GM19023 (cell line): ENCODE measurements at regions not wholly inside any gene's neighbourhood (a gene's known extent, or its start where the extent isn't known, plus 50 kb on each side); places are given as distances from the start of the nearest gene placed in this dataset.

Experiments used
- ATAC-seq: cut with Tn5 transposase; IDR thresholded peaks from one replicate; pipeline ENCODE4 v1.9.1; 2021; ENCODE audit warnings: mild to moderate bottlenecking, moderate library complexity; ENCODE audit not compliant: unreplicated experiment

DNA sequence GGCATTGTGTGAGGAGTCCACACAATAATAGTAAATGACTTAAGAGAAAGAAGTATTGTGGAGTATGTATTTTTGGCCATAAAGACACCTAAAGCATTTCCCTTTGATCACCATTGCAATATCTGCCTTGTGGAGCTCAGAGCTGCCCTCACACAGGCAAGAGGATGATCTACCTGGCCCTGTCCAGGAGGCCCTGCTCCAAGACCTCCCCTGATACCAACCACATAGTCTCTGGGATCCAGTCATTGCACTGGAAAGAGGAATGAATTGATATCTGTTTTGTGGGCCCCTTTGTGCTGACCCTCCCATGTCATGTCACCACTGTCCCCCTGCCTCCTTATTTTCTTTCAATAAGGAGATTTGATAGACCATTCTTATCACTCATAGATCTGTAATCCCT is 430.6 kb upstream of the TNP1 start:
- no peak for ATAC-seq

- ATAC-seq: no peak
Observed at GRCh38 chr2:217289907-217290280, 430.0 kb upstream of the TNP1 start.

DNA sequence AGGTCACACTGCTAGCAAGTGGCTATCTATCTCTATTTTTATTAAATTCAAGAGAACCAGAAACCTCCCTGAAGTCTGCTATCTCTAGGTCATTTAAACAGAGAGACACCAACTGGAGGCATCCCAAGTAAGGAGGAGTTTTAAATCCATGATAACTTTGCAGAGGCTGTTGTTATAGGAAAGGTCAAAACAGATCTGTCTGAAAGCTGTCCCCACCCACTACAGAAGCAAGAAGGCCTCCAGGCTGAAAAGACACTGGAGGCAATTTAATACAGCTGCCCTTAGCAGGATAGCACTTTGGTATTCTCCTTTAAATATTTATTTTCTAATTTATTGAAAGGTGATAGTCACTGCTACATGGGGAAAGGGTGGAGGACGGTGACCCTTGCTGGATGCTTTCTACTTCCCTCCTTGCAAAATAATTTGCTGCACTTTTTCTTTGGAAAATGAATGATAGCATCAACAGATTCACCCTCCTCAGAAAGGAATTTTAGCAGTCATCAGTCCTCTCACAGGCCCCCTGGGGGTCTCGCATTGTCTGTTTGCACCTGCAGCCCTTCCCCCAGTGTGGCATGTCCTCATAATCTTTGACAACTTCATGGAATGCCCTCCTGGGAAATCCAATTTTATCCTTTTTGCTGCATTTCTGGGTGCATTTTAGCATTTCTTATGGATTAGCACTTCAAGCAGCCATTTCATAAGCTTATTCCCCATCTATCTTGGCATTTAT is 429.5 kb upstream of the TNP1 start:
- no peak for ATAC-seq

GRCh38 chr2:217288472-217289063 is 428.7 kb upstream of the TNP1 start:
- no peak for ATAC-seq

GRCh38 chr2:217286833-217287232 is 427.0 kb upstream of the TNP1 start:
- ATAC-seq: no peak

- ATAC-seq: no peak
Observed at GRCh38 chr2:217285926-217286325, 426.1 kb upstream of the TNP1 start.

GRCh38 chr2:217283460-217283859 is 423.6 kb upstream of the TNP1 start:
- no peak for ATAC-seq

DNA sequence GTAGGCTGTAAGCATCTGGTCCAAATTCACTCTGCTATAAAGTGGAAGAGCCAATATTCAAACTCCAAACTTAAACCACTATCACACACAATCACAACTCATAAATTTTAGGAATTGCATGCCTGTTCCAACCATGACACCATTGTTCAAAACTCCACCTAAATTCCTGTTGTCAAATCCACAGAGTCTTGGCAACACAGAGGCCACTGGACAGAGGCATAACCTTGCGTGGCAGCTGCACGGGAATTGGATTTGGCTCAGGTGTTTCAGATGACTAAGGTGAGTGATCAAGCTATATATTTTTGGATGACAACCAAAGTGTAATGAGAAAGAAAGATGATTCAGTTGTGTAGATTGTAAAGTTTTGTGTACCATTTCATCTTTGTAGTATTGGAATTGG is 422.7 kb upstream of the TNP1 start:
- ATAC-seq: no peak

DNA sequence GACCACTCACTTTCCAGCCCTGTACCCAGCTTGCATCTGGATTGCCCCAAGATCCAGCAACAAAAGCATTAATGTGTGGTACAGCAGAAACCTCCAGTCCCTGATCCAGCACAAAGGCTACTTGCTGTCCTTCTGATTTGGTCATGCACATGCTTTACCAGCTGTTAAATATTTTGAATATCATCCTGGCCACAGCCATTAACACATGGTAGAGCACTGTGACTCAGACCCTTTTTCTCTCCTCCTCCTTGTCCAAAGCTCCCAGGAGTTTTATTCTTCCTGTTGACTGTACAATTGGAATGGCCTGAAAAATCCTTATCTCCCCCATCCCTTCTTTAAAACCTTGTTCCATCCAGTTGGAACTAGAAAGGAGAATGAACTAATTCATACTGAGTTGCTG is 419.7 kb upstream of the TNP1 start:
- ATAC-seq: no peak

- no peak for ATAC-seq
Observed at GRCh38 chr2:217279140-217279539, 419.3 kb upstream of the TNP1 start.

GRCh38 chr2:217277646-217278398 is 418.0 kb upstream of the TNP1 start:
- ATAC-seq: no peak

GRCh38 chr2:217276433-217276832 is 416.6 kb upstream of the TNP1 start:
- no peak for ATAC-seq

GRCh38 chr2:217275091-217275490 is 415.2 kb upstream of the TNP1 start:
- no peak for ATAC-seq

GRCh38 chr2:217274578-217274977 is 414.7 kb upstream of the TNP1 start:
- ATAC-seq: no peak

- no peak for ATAC-seq
Observed at GRCh38 chr2:217273851-217274250, 414.0 kb upstream of the TNP1 start.

GRCh38 chr2:217273162-217273561 is 413.3 kb upstream of the TNP1 start:
- ATAC-seq: no peak

GRCh38 chr2:217271813-217272212 is 411.9 kb upstream of the TNP1 start:
- no peak for ATAC-seq

GRCh38 chr2:217270485-217271121 is 410.7 kb upstream of the TNP1 start:
- no peak for ATAC-seq

GRCh38 chr2:217269701-217270484 is 410.0 kb upstream of the TNP1 start:
- ATAC-seq: no peak

DNA sequence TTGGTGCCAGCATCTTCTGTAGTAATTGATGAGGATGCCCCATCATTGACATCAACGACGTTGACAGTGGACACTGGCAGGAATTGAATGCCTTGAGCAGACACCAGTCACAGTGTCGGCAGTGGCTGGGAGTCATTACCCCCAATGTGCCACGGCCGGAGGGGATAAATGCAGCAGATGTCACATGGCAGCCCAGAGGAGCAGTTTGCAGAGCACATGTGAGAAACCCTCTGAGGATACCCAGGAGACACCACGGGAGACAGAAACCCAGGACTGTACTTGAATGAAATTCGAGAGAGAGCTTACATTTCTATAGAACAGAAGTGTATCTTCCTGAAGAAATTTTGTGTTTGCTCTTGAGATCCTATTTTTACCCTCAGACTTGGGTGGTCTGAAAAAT is 409.1 kb upstream of the TNP1 start:
- ATAC-seq: no peak

DNA sequence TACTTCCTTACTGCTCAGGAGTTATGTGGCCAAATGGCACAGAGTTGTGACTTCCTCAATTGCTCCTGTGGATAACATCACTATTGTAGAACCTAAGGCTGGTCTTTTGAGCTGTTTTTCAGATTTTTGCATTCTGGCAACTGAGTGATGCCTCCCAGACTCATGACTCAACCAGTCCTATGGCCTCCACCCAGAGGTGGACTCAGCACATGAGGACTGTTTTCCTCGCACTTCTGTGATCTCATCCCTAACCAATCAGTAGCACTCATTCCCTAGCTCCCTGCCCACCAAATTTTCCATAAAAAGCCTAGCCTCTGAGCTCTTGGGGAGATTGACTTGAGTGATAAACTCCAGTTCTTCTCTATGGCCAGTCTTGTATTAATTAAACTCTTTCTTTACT is 407.9 kb upstream of the TNP1 start:
- no peak for ATAC-seq
